SK-N-SH (cell line): ENCODE measurements at regions not wholly inside any gene's neighbourhood (a gene's known extent, or its start where the extent isn't known, plus 50 kb on each side); places are given as distances from the start of the nearest gene placed in this dataset.

ENCODE experiments used
- CTCF ChIA-PET: fragments of 300-600, 350-600 bp; formaldehyde crosslinking; extraction: SDS; loops from one replicate; lab custom pipeline; 2021; lab: Yijun Ruan, JAX
- POLR2A ChIA-PET: fragments of 350-600 bp; sonication (Branson Sonifier 250); formaldehyde crosslinking; extraction: SDS; loops from one replicate; lab custom pipeline; 2020; ENCODE audit warnings: antibody characterized with exemption, inconsistent platforms; lab: Yijun Ruan, JAX
- DNase-seq: peaks from one replicate; pipeline ENCODE4 v3.0.0; 2012
- H2AFZ ChIP-seq: fragments of 200-600 bp; sonication (generic); 2 replicates; pipeline ENCODE4 v1.8.1; 2016; ENCODE audit warnings: antibody characterized with exemption, mild to moderate bottlenecking, low read depth
- H3F3A ChIP-seq: fragments of 200-600 bp; sonication (generic); replicated peaks from 2 replicates; pipeline ENCODE3; 2016; ENCODE audit warnings: antibody characterized with exemption, mild to moderate bottlenecking; ENCODE audit not compliant: insufficient read depth
- H3K27ac ChIP-seq, 2 experiments: fragments of 200-500 bp in 1 of 2; fragments of 200-600 bp in 1 of 2; sonication (Bioruptor generic) in 1 of 2; sonication (generic), shearing (Covaris generic) in 1 of 2; 2 replicates each; pipeline versions ENCODE4 v1.5.1 to v1.6.1; 2014 to 2016; ENCODE audit warnings: low read depth in 2 of 2, inconsistent platforms in 1 of 2, low read length in 1 of 2, mild to moderate bottlenecking in 1 of 2, mixed read lengths in 1 of 2
- H3K27me3 ChIP-seq: fragments of 200-600 bp; sonication (generic), shearing (Covaris generic); 2 replicates; pipeline ENCODE4 v1.6.1; 2016; ENCODE audit warnings: mixed run types; ENCODE audit not compliant: insufficient read depth
- H3K36me3 ChIP-seq, 2 experiments: fragments of 200-500 bp in 1 of 2; fragments of 200-600 bp in 1 of 2; sonication (Bioruptor generic) in 1 of 2; sonication (generic) in 1 of 2; replicated peaks in 1 of 2; 2 replicates each; pipeline versions ENCODE3 to v1.5.1; 2014 to 2016; ENCODE audit warnings: low read length in 1 of 2, mild to moderate bottlenecking in 1 of 2; ENCODE audit not compliant: insufficient read depth in 2 of 2, control insufficient read depth in 1 of 2
- H3K4me1 ChIP-seq, 2 experiments: fragments of 200-500 bp in 1 of 2; fragments of 200-600 bp in 1 of 2; sonication (Bioruptor generic) in 1 of 2; sonication (generic), shearing (Covaris generic) in 1 of 2; 2 replicates each; pipeline versions ENCODE4 v1.5.1 to v1.6.1; 2014 to 2016; ENCODE audit warnings: low read depth in 1 of 2, low read length in 1 of 2, mixed run types in 1 of 2; ENCODE audit not compliant: insufficient read depth in 2 of 2, control insufficient read depth in 1 of 2
- H3K4me2 ChIP-seq: fragments of 200-600 bp; sonication (generic), shearing (Covaris generic); 2 replicates; pipeline ENCODE4 v1.6.1; 2017; ENCODE audit warnings: mixed run types
- H3K4me3 ChIP-seq, 2 experiments: fragments of 200-500 bp in 1 of 2; fragments of 200-600 bp in 1 of 2; sonication (Bioruptor generic) in 1 of 2; sonication (generic), shearing (Covaris generic) in 1 of 2; 2 replicates each; pipeline versions ENCODE4 v1.5.1 to v1.8.1; 2014 to 2016; ENCODE audit warnings: low read depth in 2 of 2, inconsistent platforms in 1 of 2, low read length in 1 of 2, mild to moderate bottlenecking in 1 of 2, mixed read lengths in 1 of 2, moderate library complexity in 1 of 2
- H3K79me2 ChIP-seq: fragments of 200-600 bp; sonication (generic); 2 replicates; pipeline ENCODE4 v1.8.1; 2017; ENCODE audit warnings: mild to moderate bottlenecking; ENCODE audit not compliant: insufficient read depth
- H3K9ac ChIP-seq: fragments of 200-600 bp; sonication (generic); 2 replicates; pipeline ENCODE4 v1.6.1; 2017; ENCODE audit warnings: mixed run types
- H3K9me2 ChIP-seq: fragments of 200-600 bp; sonication (generic); 2 replicates; pipeline ENCODE4 v1.6.1; 2017; ENCODE audit warnings: mixed run types
- H3K9me3 ChIP-seq: fragments of 200-600 bp; sonication (generic); 2 replicates; pipeline ENCODE4 v1.6.1; 2017; ENCODE audit warnings: mixed run types, mild to moderate bottlenecking, moderate library complexity
- H4K20me1 ChIP-seq: fragments of 200-600 bp; sonication (generic); 2 replicates; pipeline ENCODE4 v1.6.1; 2017; ENCODE audit warnings: mild to moderate bottlenecking, mixed run types; ENCODE audit not compliant: insufficient read depth
- ELF1 ChIP-seq: IDR thresholded peaks from 2 replicates; pipeline ENCODE4 v1.4.0; 2012
- EP300 ChIP-seq, 2 experiments: IDR thresholded peaks; 2 replicates each; pipeline versions ENCODE4 v1.4.0 to v1.6.1; 2012; ENCODE audit warnings: borderline replicate concordance in 1 of 2, low read depth in 1 of 2, low read length in 1 of 2
- EZH2phosphoT487 ChIP-seq: fragments of 200-600 bp; sonication (generic); IDR thresholded peaks from 2 replicates; pipeline ENCODE4 v1.6.1; 2017; ENCODE audit warnings: low read depth, mixed run types, mild to moderate bottlenecking, antibody characterized with exemption, moderate library complexity, borderline replicate concordance
- FOSL2 ChIP-seq: IDR thresholded peaks from 2 replicates; pipeline ENCODE4 v1.4.0; 2012; ENCODE audit warnings: low read depth, mild to moderate bottlenecking, moderate library complexity, borderline replicate concordance
- FOXJ3 ChIP-seq: sonication (generic); formaldehyde crosslinking; IDR thresholded peaks from 2 replicates; pipeline ENCODE4 v1.5.1; 2020; ENCODE audit warnings: mild to moderate bottlenecking, missing genetic modification reagents
- MEF2A ChIP-seq: IDR thresholded peaks from 2 replicates; pipeline ENCODE4 v1.4.0; 2012; ENCODE audit warnings: low read depth, borderline replicate concordance
- MXI1 ChIP-seq: IDR thresholded peaks from 2 replicates; pipeline ENCODE4 v1.6.1; 2012; ENCODE audit warnings: mild to moderate bottlenecking, low read depth, low read length, improper control_type of control experiment
- NRF1 ChIP-seq: IDR thresholded peaks from 2 replicates; pipeline ENCODE4 v1.6.1; 2012; ENCODE audit warnings: low read depth, mild to moderate bottlenecking, low read length
- POLR2AphosphoS5 ChIP-seq: IDR thresholded peaks from 2 replicates; pipeline ENCODE4 v1.6.1; 2012; ENCODE audit warnings: low read depth, low read length
- REST ChIP-seq: IDR thresholded peaks from 2 replicates; pipeline ENCODE4 v1.6.1; 2012; ENCODE audit warnings: mild to moderate bottlenecking, low read depth, low read length, moderate library complexity
- RFX5 ChIP-seq: IDR thresholded peaks from 2 replicates; pipeline ENCODE4 v1.6.1; 2012; ENCODE audit warnings: mild to moderate bottlenecking, improper control_type of control experiment, low read length
- SIN3A ChIP-seq: IDR thresholded peaks from 2 replicates; pipeline ENCODE4 v1.6.1; 2012; ENCODE audit warnings: low read depth, mild to moderate bottlenecking, low read length, moderate library complexity, borderline replicate concordance
- SMC3 ChIP-seq: IDR thresholded peaks from 2 replicates; pipeline ENCODE4 v1.6.1; 2012; ENCODE audit warnings: low read depth, low read length, improper control_type of control experiment
- TAF1 ChIP-seq: IDR thresholded peaks from 2 replicates; pipeline ENCODE4 v1.6.1; 2012; ENCODE audit warnings: low read depth, mild to moderate bottlenecking, low read length, moderate library complexity, borderline replicate concordance
- TEAD4 ChIP-seq: IDR thresholded peaks from 2 replicates; pipeline ENCODE4 v1.4.0; 2012; ENCODE audit warnings: mild to moderate bottlenecking, borderline replicate concordance; ENCODE audit not compliant: insufficient read depth
- USF2 ChIP-seq: fragments of 150-350 bp; IDR thresholded peaks from 2 replicates; pipeline ENCODE4 v1.6.1; 2017; ENCODE audit warnings: antibody characterized with exemption, low read length, low read depth, borderline replicate concordance
- WGBS: methylation state at CpG from one replicate; pipeline ENCODE4 v1.1.6; 2017; ENCODE audit warnings: low lambda C conversion rate; 5-methylcytosine and 5-hydroxymethylcytosine counted together
- TF ChIP-seq, protein P1 (sequence below): IDR thresholded peaks from 2 replicates; pipeline ENCODE4 v1.4.0; 2012; ENCODE audit warnings: low read depth, borderline replicate concordance
- TF ChIP-seq, protein P2 (sequence below): fragments of 150-350 bp; IDR thresholded peaks from 2 replicates; pipeline ENCODE4 v1.6.1; 2016; ENCODE audit warnings: mild to moderate bottlenecking, low read depth, low read length
- TF ChIP-seq, protein P3 (sequence below): fragments of 200-600 bp; sonication (generic); IDR thresholded peaks from 2 replicates; pipeline ENCODE4 v1.6.1; 2017; ENCODE audit warnings: antibody characterized with exemption, mild to moderate bottlenecking, moderate library complexity
- TF ChIP-seq, protein P4 (sequence below): IDR thresholded peaks from 2 replicates; pipeline ENCODE4 v1.4.0; 2012; ENCODE audit warnings: low read depth

DNA sequence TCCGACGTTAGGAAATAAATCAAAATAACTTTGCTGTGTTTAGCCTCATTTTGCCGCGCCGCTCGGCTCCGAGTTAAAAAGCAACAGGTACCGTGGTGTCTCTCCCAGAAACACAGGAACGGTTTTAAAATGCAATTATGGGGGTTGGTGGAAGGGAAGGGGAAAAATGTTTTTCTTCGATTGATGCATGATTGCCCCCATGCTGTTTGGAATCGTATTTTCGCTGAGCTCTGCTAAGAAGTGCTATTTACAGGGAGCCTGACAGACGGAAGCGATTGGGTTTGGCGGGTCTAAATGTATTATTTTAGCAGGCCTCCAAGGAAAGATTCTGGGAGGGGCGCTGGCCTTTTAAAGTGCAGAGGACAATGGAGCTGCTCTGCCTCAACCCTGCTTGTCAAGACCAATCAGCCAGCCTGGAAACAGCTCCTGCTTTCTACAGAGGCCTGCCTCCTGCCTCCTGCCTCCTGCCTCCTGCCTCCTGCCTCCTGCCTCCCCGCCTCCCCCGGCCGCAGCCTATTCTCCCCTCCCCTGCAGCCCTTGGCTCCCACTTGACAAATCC lies 156.7 kb upstream of the TLE3 start:
- Histone ChIP-seq H2AFZ (no peak overlapping the region), H3K9me2 (no peaks in the 10 kb centered on the region), H3K9me3 (no peaks in the 10 kb centered on the region), H3K9ac (no peak overlapping the region), H3K79me2 (no peaks in the 10 kb centered on the region), H4K20me1 (no peaks in the 10 kb centered on the region), H3K27me3 (no peaks in the 10 kb centered on the region), H3K4me3 (no peak overlapping the region), H3F3A (no peaks in the 10 kb centered on the region), H3K4me2 (no peak overlapping the region), H3K4me1 (peaks cover 5 to 51% of the 10 kb centered on the region in 2 experiments; a peak in 1 of 4 replicates), H3K36me3 (no peaks in the 10 kb centered on the region), H3K27ac (no peak overlapping the region)
- no peak for DNase-seq
- ChIA-PET POLR2A (interaction anchor here (1.2 kb wide), 1 partner anchor 54 kb away, joined by 4 read pairs; no protein-coding TSS in a partner anchor), CTCF (interaction anchor here (0.7 to 1.7 kb wide), 7 partner anchors 14 to 210 kb away, joined by 3 to 4 read pairs (median 3); partner anchors contain the start of gene TLE3)
- TF ChIP-seq FOXJ3 = no peak
- no peak for TF ChIP-seq NRF1
- TF ChIP-seq RFX5 = no peak
- no peak for TF ChIP-seq SIN3A
- TF ChIP-seq, protein P1, sequence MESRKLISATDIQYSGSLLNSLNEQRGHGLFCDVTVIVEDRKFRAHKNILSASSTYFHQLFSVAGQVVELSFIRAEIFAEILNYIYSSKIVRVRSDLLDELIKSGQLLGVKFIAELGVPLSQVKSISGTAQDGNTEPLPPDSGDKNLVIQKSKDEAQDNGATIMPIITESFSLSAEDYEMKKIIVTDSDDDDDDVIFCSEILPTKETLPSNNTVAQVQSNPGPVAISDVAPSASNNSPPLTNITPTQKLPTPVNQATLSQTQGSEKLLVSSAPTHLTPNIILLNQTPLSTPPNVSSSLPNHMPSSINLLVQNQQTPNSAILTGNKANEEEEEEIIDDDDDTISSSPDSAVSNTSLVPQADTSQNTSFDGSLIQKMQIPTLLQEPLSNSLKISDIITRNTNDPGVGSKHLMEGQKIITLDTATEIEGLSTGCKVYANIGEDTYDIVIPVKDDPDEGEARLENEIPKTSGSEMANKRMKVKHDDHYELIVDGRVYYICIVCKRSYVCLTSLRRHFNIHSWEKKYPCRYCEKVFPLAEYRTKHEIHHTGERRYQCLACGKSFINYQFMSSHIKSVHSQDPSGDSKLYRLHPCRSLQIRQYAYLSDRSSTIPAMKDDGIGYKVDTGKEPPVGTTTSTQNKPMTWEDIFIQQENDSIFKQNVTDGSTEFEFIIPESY = no peak
- no peak for TF ChIP-seq SMC3
- no peak for TF ChIP-seq REST
- TF ChIP-seq TEAD4 = no peak
- no peak for TF ChIP-seq TAF1
- TF ChIP-seq MXI1 = no peak
- TF ChIP-seq, protein P2, sequence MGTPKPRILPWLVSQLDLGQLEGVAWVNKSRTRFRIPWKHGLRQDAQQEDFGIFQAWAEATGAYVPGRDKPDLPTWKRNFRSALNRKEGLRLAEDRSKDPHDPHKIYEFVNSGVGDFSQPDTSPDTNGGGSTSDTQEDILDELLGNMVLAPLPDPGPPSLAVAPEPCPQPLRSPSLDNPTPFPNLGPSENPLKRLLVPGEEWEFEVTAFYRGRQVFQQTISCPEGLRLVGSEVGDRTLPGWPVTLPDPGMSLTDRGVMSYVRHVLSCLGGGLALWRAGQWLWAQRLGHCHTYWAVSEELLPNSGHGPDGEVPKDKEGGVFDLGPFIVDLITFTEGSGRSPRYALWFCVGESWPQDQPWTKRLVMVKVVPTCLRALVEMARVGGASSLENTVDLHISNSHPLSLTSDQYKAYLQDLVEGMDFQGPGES = no peak
- no peak for TF ChIP-seq EZH2phosphoT487
- TF ChIP-seq POLR2AphosphoS5 = no peak
- no peak for TF ChIP-seq FOSL2
- TF ChIP-seq, protein P3, sequence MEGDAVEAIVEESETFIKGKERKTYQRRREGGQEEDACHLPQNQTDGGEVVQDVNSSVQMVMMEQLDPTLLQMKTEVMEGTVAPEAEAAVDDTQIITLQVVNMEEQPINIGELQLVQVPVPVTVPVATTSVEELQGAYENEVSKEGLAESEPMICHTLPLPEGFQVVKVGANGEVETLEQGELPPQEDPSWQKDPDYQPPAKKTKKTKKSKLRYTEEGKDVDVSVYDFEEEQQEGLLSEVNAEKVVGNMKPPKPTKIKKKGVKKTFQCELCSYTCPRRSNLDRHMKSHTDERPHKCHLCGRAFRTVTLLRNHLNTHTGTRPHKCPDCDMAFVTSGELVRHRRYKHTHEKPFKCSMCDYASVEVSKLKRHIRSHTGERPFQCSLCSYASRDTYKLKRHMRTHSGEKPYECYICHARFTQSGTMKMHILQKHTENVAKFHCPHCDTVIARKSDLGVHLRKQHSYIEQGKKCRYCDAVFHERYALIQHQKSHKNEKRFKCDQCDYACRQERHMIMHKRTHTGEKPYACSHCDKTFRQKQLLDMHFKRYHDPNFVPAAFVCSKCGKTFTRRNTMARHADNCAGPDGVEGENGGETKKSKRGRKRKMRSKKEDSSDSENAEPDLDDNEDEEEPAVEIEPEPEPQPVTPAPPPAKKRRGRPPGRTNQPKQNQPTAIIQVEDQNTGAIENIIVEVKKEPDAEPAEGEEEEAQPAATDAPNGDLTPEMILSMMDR = no peak
- TF ChIP-seq ELF1 = no peak
- no peak for TF ChIP-seq EP300 (IDR thresholded peaks at IDR 0.05; ENCODE audit: borderline replicate concordance in 1 of 2, low read depth in 1 of 2, low read length in 1 of 2)
- no peak for TF ChIP-seq USF2
- TF ChIP-seq, protein P4, sequence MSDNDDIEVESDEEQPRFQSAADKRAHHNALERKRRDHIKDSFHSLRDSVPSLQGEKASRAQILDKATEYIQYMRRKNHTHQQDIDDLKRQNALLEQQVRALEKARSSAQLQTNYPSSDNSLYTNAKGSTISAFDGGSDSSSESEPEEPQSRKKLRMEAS = no peak
- TF ChIP-seq MEF2A = no peak
- WGBS = 87% methylated on average over 19 of the region's 19 CpGs
